Body of pancreas (tissue), 4 donors: ENCODE measurements at regions not wholly inside any gene's neighbourhood (a gene's known extent, or its start where the extent isn't known, plus 50 kb on each side); places are given as distances from the start of the nearest gene placed in this dataset.

Source experiments
- POLR2A ChIP-seq, 3 donors: fragments of 450-650 bp; IDR thresholded peaks; one replicate each; pipeline ENCODE4 v1.6.1; 2016; ENCODE audit warnings: antibody characterized with exemption in 3 of 3, mild to moderate bottlenecking in 2 of 3
- TF ChIP-seq, protein P1 (sequence below), 7 experiments: fragments of 450-650 bp in 4 of 7; fragments of 200-600 bp in 3 of 7; sonication (generic) in 3 of 7; IDR thresholded peaks; one replicate each; pipeline ENCODE4 v1.5.1; 2016 to 2019; ENCODE audit warnings: antibody characterized with exemption in 7 of 7

- no peak for TF ChIP-seq POLR2A (IDR thresholded peaks at IDR 0.05)
- TF ChIP-seq, protein P1, sequence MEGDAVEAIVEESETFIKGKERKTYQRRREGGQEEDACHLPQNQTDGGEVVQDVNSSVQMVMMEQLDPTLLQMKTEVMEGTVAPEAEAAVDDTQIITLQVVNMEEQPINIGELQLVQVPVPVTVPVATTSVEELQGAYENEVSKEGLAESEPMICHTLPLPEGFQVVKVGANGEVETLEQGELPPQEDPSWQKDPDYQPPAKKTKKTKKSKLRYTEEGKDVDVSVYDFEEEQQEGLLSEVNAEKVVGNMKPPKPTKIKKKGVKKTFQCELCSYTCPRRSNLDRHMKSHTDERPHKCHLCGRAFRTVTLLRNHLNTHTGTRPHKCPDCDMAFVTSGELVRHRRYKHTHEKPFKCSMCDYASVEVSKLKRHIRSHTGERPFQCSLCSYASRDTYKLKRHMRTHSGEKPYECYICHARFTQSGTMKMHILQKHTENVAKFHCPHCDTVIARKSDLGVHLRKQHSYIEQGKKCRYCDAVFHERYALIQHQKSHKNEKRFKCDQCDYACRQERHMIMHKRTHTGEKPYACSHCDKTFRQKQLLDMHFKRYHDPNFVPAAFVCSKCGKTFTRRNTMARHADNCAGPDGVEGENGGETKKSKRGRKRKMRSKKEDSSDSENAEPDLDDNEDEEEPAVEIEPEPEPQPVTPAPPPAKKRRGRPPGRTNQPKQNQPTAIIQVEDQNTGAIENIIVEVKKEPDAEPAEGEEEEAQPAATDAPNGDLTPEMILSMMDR (IDR thresholded peaks at IDR 0.05) = no peak
Observed at GRCh38 chr7:124532166-124532565, 233.4 kb downstream of the GPR37 start.
